Activated CD4-positive, CD25-positive, alpha-beta regulatory T cell treated with anti-CD3 and anti-CD28 coated beads, Interleukin-2, amount 50 U/mL, for 24 hours (primary cell): ENCODE measurements at regions not wholly inside any gene's neighbourhood (a gene's known extent, or its start where the extent isn't known, plus 50 kb on each side); places are given as distances from the start of the nearest gene placed in this dataset.

Experiments used
- ATAC-seq, 2 donors: fragments of 150-1000 bp; cut with Tn5 transposase; one replicate each; pipeline ENCODE4 v1.10.0; 2021; ENCODE audit warnings: mild to moderate bottlenecking in 1 of 2, moderate library complexity in 1 of 2

DNA sequence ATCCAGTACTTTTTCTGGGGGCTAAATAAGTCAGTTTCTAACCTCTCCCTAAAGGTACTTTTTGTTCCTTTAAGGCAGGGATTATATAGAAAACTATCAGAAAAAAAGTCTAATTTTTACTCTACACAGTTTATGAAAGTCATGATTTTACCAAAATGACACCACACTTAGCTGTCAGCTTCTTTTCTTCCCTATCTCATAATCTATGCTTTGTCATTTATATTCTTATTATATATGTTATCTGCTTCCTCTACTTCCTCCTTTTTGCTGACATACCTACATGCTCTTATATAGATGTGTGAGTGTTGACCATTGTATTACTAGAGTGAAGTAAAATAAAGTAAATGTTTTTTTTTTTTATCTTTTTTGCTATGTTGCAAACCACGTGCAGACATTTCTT is 203.9 kb upstream of the CHRM2 start:
- no peak for ATAC-seq

DNA sequence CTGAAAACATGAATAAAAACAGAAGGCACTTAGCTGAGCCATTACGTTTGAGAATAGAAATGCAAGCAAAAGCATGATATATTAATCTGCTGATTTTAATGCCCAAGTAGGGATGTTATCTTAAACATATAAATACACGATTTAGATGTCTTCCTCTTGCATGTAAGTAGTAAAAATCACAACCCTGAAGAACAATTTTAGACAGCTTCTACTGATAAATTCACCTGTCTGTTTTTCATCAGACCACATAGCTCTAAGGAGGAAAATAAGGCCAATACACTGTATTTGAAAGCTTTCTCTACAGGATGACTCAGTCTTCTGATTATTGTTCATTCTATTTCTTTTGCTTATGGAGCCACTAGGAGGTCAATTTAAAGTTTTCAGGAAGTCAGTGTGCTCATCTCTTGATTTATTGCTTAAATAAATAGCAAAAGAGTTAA is 210.9 kb upstream of the CHRM2 start:
- ATAC-seq: no peak

DNA sequence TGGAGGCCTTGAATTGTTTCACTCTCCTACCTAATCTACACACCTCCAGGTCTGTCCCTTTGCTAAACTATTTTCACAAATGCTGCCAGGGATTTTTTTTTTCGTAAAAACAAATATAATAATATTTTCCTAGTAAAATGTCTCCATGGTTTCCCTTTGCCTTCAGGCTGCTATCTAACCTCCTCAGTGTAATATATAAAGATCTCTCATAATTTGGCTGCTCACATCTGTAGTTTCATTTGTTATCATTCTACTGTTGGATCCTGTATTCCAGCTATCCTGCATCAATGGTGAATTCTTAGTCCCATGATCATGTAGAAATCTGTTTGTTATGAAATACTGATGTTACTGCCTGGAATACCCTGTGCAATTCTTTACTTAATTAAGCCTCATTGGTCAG is 211.9 kb upstream of the CHRM2 start:
- ATAC-seq: no peak

DNA sequence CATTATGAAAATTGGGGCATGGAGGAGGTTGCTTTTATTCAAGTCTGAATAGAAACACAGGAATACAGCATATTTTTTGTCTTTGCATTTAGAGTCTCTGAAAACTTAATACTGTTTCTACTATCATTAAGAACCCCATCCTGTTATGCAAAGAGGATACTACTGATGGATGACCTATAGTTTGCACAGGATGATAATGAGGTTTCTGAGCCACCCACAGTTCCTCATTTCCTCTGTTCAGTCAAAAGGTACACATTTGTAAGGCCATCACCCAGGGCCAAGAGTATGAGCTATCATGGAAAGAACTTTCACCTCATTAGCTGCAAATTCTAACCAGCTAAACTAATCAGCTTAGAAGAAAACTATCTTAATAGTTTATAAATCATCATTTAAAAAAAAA is 213.0 kb upstream of the CHRM2 start:
- ATAC-seq: no peak

DNA sequence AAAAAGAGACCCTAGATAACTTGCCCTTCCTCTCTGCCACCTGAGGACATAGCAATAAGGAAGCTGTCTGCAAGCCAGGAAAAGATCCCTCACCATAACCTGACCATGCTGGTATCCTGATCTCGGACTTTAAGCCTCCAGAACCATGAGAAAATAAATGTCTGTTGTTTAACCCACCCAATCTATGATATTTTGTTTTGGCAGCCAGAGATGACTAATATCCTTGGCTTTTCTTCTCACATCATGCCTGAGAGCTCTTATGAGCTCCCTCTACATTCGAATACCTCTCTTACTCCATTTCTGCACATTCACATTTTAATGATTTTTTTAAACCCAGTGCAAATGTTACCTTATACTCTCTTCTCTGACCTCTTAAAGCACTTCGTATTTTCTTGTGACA is 214.0 kb upstream of the CHRM2 start:
- ATAC-seq: no peak

DNA sequence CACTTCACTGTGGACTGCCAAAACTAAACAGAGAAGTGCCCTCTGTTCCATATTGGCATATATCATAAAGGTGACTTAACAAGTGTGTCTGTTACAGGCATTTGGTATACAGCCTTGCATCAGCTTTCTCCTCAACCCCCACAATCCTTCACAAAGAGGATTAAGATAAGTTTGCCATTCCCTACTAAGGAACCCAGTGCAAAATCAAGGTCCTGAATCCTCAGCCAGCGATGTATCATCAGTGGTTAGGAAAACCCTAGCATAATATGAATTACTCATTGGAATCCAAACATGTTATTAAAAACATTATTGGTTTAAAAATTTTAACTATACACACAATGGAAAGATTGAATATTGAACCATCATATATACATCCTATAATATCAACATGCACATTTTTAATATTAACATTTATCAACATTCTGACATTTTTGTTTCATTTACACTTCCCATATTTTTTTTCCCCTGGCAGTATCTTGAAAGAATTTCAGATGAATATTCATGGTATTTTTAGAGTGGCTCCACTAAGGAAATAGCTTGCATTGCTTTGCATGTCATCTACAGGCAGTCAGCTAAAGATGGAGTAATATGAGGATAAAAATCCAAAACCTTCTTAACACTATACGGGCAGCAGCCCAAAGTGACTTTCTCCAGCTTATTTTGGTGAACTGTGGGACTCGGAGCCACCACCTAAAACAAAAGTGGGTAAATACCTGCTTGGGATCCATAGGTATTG is 215.6 kb upstream of the CHRM2 start:
- no peak for ATAC-seq

DNA sequence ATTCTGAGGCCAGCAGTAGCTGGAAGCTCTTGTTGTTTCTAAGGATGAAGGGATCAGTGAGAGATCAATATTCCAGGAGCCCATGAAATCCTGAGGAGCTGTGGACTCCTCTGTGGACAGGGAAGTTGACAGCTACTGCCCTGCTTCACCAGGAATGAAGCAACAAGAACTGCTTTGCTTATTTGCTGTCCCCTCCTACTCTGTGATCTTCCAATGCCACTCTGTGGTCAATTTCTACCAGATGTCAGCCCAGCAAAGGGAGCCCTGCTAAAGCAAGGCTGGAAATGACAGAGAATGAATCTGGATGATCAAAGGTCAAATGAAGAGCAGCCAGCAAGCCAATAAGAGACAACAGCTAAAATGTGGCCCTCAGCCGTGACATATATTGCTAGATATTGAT is 227.5 kb upstream of the CHRM2 start:
- ATAC-seq: no peak

DNA sequence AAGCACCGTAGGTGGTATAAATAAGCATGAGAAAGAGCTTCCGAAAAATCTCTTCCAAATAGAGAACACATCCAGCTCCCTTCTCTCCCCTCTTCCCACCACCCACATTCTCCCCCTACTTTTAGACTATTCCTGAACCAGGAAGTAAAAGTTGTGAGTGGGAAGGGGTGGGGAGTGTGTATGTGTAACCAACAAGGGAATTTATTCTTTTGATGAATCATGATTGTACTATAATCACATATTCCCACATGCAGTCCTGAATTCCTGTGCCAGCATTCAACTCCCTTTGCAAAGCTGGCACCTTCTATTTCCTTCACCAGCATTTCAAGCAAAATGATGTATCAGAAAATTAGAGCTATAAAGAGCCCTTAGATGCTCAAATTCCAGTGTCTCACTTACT is 230.6 kb upstream of the CHRM2 start:
- no peak for ATAC-seq

DNA sequence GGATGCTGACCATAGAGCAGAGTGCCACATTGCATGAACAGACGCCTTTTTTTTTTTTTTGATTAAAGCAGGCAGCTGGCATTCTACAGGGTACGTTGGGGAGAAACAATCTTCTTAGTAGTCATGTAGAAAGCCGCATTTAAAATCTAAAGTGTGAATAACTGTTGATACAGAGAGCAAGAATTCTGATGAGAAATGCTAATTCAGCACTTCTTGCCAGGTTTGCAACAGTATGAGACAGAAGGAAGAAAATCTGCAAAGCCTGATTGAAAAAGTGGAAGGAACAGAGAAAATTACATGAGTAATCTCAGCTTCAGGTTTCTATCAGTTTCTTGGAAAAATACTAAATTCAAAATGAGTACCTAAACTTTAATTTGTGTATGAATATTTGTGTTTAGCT is 232.7 kb upstream of the CHRM2 start:
- ATAC-seq: no peak

DNA sequence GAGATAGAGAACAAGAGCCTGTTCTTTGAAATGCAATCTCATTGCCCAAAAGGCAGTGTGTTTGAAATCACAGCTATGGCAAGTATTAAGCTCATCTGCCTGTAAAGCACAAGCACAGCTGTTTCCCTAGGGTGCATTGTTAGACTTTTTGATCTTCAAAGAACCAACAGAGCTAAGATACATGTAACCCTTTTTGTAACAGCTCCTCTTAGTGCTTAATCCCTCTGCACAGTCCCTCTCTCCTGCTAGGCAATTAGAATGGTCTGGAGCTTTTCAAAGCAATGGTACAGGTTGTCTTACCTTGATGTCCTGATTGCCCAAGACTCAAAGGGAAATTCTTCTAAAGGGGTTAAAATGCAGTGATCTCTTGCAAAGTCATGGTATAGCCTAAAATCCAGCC is 249.6 kb upstream of the CHRM2 start:
- ATAC-seq: no peak

DNA sequence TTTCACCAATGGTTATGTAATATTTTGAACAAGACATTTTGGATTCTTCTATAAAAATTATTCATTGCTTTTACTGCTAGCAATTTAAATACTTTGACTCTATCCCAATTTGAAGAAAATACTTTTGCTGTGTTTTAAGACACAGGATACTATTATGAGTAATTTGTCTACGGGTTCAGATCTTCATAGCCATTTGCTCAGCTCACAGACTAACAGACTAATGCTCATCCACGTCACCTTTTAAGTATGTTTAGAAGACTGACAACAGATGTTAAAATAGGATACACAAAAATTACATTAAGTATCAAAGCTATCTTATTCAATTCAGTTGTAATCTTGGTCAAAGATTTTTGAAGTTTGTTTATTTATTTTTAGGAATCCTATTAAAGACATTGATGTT is 251.3 kb upstream of the CHRM2 start:
- ATAC-seq: no peak

DNA sequence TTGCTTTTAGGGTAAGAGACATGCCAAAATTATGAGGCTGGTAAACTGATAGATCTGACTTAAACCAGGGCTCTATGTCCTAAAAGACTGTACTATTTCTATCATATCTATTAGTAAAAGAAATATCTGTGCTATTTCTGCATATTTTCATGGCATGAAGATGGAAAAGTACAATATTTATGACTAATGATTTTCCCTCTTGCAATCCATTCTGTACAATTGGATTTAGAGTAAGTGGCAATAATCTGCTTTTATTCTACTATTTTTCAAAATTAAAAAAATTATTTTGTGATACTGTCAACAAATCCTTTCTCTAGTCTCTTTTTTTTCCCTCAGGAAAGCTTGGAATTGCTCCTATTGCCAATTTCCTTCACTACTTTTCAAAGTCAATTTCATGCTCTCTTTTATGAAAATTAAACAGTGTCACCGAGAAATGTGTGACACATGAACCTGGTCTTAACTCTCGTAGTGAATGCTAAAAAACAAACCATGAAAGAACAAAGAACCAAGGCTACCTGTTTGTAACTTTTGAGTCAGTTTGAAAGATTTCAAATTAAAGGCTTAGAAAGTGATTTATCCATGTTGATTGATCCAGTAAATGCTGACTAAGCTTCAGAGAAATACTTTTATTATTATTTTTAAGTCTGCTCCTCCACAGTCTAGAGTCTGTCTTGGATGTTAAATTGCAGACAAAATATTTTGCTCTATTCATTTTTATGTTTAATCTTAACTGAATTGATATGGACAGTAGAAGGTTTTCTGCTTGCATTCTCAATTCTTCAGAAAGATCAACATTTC is 262.7 kb upstream of the CHRM2 start:
- ATAC-seq: no peak

DNA sequence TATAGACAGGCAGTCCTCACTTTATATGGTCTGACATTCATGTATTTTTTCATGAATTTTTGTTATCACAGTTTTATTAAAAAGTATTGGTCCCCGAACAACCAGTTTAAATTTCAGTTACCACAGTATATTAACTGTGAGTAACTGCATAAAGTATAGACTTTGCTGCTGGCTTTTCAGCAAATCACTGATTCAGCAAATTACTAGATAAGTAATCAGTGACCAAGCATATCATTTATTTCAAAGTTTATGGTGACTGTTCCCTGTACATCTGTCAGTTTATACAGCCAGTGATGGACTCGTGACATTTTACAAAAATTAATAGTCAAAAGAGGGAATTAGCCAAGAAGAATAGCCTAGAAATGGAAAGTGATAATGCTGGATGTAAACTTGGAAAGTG is 266.7 kb upstream of the CHRM2 start:
- no peak for ATAC-seq

DNA sequence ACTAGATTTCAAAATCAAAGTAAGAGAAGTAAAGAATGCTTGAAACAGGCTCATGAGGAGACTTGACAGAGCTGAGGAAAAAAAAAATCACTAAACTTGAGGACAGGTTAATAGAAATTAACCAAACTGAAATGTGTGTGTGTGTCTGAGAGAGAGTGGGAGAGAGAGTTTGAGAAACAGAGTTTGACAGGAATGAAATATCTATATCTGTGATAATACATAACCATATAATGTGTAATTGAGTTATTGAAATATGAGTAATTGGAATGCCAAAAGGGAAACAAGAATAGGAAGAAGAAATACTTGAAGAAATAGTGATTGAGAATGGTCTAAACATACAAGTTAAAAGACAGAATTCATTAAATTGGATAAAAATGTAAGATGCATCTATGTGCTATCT is 268.0 kb upstream of the CHRM2 start:
- ATAC-seq: no peak

DNA sequence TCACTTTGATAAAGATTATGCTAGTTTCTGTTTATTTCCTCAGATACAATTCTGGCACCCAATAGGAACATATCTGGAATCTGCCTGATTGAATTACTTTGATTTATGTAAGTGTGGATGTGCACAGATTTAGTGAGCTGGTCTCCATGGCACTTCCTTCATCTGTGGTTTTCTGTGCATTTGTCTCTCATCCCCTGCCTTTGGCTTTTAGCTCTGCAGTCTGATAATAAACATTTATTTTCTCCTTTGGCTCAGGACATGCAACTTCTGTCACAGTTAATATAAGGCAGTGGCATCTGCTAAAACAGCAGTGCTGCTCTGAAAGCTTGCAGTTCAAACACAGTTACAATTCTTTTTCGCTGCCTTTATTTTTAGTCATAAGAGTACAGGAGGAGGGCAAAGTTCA is 273.7 kb upstream of the CHRM2 start:
- no peak for ATAC-seq

DNA sequence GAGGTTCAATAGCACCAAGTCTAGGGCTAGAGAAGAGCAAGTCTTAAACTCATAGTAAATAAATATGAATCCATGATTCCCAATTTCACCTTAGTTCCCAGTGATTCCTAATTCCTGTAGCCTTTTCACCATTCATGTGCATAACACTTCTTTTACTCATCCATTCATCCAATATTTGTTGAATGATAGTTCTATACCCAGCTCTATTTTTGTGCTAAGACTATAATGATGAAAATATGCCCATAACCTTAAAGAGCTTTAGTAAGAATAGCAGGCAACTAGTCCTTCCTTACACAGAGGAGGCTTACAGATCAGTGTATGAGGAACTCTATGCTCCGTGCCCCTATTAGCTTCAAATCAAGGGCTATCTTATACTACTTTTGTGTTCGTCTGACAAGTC is 280.2 kb upstream of the CHRM2 start:
- no peak for ATAC-seq

DNA sequence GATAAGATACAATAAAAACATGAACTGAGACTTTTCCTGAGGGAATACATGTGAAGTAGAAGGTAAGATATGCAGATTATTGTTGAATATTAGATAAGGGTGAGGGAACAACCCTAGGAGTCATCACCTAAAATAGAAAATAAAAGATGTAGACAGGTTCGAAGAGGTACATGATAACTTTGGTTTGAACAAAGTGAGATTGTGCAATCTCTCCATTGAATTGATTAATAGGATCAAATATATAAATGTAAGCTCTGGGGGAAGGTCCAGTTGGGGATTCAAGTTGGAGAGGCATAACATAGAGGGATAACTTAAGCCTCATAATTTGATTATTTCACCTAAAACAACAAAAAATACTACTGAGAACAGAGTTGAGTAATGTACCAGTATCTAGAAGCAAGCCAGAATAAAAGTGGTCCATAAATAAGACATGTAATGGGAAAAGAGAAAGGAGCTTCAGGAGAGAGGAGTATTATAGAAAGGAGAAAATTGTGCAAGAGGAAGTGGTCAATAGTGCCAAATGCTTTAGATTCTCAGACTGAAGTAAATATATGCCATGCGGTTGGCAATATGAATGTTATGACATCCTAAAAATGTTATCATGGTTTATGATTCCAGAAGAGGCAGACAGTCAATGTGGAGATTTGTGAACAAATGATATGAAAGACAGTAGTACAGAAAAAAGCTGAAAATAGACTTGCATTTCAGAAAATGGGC is 282.3 kb upstream of the CHRM2 start:
- ATAC-seq: no peak

DNA sequence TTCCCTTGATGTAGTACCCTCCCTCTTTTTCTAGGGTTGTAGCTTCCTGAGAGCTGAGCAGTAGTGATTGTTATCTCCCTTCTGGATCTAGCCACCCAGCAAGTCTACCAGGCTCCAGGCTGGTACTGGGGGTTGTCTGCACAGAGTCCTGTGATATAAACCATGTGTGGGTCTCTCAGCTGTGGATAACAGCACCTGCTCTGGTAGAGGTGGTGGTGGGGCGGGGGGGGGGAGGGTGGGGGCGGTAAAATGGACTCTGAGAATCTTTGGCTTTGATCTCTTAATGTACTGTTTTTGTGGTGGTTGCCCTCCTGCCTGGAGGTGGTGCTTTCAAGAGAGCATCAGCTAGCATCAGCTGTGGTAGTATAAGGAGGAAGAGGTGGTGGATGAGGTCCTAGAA is 302.0 kb upstream of the CHRM2 start:
- no peak for ATAC-seq

DNA sequence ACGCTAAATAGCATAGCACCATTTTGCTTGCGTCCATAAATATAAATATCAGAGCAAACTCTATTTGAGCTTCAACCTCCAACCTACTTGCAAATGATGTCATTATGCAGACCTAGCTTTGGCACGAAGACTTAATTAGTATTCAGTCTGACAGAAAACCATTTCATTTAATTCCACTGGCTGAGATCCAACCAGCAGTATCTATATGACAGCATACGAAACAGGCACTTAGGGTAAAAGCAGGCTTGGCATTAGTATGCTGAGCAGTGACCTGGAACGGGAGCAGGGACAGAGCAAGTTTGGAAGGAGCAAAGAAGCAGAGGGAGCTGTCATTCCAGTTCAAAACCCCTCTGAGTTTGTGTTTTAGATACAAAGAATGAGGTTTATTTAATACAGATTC is 312.5 kb upstream of the CHRM2 start:
- ATAC-seq: no peak

DNA sequence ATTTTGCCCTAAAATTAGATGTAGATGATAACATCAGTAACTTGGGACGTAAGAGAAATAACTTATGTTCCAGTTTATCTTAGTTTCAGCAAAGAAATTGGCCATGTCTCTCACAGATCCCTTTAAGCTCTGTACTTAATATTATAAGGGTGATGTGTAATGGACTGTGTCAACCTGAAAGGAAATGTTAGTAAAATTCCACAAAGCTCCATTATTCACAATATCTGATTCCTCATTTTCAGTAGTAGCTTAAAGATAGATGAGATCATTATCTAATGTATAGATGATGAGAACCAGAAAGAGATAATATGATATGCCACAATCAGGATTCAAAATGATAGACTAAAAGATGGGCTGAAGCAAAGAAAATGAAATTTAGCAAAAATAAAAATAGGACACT is 316.8 kb upstream of the CHRM2 start:
- no peak for ATAC-seq

DNA sequence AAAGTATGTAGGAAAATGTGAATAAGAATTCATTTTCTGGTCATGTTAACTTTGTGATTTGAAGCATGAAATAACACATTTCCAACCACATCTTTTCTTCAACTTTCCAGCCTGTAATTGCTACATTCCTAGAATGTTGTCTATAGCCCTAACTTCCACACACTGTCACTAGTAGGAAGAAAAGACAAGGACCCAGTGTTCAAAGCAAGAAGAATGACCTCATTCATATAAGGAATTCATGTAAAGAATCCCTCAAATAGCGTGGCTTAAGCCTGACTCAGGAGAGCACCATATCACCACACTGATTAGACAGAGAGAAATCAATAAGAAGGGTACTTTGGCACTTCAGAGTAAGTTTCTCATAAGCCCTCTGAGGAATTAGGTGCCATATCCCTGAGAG is 318.7 kb upstream of the CHRM2 start:
- ATAC-seq: no peak

DNA sequence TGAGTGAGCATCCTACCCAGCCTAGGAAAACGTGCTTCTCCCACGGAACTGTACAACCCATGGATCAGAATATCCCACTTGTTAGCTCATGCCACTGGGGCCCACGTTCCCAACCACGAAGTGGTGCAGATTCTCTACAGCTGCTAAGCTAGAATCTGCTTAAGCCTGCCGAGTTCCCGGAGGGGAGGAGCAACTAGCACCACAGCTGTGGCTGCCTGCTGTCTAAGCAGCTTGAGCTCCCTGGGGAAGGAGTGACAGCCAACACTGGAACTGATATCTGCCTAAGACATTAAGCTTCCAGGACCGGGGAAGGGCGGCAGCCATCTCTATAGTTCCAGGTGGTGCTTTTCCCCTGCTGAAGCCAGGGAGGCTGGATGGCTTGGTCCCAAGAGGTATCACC is 334.7 kb upstream of the CHRM2 start:
- ATAC-seq: no peak

DNA sequence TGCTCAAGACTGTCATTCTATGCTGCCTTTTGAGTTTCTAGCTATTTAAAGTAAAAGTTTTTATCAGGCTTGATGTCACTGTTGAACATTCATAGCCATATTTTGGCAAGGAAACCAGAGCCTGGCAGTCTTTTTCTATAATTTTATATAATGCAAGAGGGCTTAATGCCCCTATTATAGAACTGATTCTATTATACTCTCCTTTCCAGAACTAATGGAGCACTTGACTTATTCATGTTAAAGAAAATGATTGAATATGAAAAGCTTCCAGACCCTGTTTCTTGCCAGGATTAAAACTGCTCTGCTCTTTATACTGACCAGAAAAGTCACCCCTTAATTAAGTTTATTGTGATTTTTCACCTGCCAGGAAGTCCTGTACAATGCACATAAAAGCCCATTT is 337.6 kb upstream of the CHRM2 start:
- no peak for ATAC-seq

DNA sequence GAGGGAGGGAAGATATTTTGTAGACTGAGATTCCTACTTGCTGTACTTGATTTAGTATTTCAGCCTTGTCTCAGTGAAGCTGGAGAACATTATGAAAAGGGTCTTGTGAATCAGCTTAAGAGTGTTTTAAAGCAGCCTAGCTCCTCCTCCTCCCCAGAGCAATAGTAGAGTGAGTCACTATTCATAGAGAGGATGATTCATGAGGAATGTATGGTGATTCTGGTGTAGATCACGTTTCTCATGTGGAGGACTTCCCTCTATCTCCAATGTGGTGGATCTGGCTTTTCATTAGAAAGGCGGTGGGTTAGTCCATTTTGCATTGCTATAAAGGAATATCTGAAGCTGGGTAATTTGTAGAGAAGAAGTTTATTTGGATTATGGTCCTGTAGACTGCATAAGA is 340.1 kb upstream of the CHRM2 start:
- no peak for ATAC-seq
